Esophagus mucosa (tissue), 1 donor: ENCODE measurements at regions not wholly inside any gene's neighbourhood (a gene's known extent, or its start where the extent isn't known, plus 50 kb on each side); places are given as distances from the start of the nearest gene placed in this dataset.
"Not testable (repeated sequence)": the region's sequence is repeated elsewhere in the genome, so short reads cannot be mapped to it uniquely, and the experiment has no call there.

Source experiments
- ATAC-seq: fragments of 200-7000 bp; cut with Tn5 transposase; one replicate; pipeline ENCODE4 v1.9.1; 2020
- donor health status: DM: yes; HTN: yes; CAD: no.

DNA sequence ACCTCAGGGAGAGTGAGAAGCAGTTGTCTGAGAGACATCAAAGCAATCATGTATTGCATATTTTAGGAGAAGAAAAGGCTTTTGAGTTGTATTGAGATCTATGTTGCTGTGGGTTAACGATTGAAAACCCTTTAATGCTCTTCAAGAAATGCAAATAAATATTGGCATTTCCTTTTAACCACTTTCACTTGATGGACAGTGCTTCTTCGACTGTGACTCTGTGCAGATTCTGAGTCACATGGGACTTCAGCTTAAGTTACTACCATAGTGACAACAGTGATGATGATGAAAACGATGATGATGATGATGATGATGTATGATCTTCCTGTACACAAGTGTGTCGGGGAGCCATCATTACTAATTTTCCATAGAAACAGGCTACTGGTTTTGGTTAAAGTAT lies 181.8 kb downstream of the AKAIN1 start:
- no peak for ATAC-seq

DNA sequence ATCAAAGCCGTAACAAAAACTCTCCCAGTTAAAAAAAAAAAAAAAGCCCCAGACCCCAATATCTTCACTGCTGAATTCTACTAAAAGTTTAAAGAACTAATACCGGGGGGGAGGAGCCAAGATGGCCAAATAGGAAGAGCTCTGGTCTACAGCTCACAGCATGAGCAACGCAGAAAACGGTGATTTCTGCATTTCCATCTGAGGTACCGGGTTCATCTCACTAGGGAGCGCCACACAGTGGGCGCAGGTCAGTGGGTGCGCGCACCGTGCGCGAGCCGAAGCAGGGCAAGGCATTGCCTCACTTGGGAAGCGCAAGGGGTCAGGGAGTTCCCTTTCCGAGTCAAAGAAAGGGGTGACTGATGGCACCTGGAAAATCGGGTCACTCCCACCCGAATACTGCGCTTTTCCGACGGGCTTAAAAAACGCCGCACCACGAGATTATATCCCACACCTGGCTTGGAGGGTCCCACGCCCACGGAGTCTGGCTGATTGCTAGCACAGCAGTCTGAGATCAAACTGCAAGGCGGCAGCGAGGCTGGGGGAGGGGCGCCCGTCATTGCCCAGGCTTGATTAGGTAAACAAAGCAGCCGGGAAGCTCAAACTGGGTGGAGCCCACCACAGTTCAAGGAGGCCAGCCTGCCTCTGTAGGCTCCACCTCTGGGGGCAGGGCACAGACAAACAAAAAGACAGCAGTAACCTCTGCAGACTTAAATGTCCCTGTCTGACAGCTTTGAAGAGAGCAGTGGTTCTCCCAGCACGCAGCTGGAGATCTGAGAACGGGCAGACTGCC lies 192.8 kb downstream of the AKAIN1 start:
- ATAC-seq = not testable (repeated sequence)

DNA sequence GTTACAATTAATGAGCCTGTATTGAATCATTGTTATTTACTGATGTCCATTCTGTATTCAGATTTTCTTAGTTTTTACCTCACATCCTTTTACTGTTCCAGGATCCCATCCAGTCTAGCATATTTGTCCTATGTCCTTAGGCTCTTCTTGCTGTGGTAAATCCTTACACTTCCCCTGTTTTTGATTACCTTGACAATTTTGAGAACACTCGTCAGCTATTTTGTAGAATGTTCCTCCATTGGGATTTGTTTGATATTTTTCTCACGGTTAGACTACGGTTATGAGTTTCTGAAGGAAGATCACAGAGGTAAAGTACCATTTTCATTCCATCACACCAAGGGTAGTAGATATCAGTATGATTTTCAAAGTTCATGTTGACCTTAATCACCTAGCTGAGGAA lies 202.3 kb downstream of the AKAIN1 start:
- no peak for ATAC-seq

DNA sequence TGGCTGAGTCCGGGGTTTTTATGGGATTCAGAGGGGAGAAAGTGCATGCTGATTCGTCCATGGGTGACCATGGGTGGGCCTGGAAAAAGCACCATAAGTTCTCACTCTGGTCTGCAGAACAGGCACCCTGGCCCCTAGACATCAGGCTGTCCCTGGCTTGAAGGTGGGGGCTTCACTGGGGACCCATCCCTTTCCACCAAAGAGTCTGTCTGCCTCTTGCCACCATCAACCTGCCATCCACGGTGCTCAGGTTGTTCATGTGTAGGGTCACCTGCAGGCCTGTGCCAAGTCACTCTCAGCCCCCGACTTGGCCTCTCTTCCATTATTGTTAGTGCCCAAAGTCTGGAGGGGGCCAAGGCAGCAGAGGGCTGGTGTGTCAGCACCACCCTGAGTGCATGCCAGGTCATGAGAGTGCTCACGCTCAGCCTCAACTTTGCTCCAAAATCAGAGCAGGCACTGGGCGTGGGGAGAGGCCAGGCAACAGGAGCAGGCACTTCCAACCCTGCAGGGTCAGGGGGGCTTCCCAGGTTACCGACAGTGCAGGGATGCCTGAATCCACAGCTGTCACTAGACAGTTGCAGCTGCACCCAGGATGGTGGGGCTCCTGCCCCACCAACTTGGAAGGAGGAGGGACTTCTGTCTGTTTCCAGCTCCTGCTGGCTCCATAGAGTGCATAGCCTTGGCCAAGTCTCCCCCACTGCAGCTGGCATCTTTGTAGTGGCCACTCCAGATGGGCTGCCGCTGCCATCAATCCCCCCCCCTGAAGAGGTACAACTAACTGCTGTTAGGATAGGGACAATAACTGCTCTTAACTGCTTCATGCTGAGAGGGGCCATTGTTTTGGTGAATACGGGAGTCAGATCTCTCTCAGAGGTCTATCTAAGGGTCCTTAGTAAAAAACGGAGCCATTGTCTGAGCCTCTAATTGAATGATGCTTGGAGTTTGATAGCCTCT lies 209.3 kb downstream of the AKAIN1 start:
- no peak for ATAC-seq

DNA sequence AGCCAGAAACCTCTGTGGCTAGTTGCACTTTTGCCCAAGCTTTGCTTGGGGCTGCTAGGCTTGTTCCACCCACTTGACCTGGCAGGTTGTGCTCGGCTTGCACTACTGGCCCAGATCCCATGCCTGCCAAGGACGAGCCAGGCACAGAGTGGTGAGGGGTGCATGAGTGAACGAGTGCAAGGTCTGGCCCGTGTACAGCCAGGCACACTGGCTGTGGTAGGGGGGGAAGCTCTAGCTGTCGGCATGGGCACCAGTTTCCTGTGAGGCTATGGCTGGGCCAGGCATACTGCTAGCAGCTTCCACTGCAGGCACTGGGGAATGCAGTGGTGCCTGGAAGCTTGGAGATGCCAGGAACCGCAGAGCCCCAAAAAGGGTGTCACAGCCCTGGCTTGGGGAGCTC lies 210.4 kb downstream of the AKAIN1 start:
- ATAC-seq = no peak

DNA sequence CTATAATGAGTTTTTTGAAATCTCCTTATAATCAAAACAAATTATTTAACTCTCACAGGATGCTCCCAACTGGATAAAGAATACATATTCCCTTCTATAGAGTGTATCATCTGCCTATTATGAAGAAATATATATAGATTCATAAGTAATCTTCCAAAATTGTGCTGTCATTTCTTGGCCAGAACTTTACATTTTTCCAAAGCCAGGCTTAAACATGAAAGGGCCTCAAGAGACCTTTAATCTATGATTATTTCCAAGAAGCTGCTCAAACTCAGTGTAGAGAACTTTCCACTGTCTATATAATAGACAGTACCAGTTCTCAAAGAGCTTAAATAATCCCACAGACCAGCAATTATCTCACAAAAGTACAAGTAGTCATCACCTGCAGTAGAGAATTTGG lies 211.0 kb downstream of the AKAIN1 start:
- no peak for ATAC-seq

DNA sequence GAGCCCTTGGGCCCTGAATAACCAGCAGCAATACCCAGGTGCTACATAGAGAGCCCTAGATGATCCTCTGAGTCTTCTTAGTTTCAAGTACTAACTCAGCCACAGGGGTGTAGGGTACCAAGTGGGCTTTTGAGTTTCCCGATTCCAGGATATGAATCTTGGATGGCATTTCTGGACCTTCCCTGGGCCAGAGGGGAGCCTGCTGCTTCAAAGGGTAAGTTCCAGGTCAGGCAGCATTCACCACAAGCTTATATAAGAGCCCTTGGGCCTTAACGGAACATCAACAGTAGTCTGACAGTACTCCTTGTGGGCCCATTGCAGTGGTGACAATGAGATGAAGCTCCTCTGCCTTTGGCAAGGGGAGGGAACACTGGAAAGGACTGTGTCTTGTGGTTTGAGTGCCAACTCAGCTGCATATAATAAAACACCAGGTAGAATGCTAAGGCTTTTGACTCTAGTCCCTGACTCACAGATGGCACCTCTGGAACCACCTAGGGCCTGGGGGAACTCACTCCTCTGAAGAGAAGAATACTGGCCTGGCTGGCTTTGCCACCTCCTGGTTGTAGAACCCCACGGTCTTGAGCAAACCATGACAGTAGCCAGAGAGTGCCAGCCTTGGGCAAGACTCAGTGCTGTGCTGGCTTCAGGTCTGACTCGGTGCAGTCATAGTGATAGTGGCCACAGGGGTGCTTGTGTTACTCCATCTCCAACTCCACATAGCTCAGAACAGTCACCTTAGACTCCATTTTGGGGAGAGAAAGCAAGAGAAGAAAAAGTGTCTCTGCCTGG lies 235.7 kb downstream of the AKAIN1 start:
- ATAC-seq = no peak

DNA sequence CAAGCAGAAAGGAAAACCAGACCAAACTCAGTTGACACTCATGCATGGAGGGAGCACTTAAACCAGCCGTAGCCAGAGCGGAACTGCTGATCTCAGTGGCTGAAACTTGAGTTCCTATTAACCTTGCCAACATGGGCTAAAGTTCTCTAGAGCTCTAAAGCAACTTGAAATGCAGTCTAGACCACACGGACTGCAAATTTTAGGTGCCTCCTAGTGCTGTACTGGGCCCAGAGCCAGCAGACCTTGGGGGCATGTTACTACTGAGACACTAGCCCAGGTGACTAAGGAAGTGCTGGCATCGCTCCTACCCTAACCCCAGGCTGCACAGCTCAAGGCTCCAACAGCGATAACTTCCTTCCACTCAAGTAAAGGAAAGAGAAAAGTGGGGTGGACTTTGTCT lies 236.5 kb downstream of the AKAIN1 start:
- ATAC-seq = peak; percentile 41

DNA sequence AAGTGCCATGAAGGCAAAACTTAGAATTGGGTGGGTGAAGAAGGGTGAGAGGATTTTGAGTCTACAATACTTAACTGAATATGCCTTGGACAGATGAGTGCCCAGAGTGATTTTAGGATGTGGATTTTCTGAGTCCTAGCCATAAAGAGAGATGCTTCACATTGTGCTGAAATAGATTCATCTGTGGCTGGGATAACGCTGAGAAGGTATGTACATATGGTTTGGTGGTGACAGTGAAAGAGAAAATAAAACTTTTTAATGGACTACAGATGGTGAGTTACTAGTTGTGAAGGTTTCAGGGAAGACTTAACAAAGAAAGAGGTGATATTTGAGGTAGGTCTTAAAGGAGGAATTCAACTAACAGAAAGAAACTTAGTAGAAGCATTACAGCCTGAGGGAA lies 265.8 kb downstream of the AKAIN1 start:
- ATAC-seq = no peak

DNA sequence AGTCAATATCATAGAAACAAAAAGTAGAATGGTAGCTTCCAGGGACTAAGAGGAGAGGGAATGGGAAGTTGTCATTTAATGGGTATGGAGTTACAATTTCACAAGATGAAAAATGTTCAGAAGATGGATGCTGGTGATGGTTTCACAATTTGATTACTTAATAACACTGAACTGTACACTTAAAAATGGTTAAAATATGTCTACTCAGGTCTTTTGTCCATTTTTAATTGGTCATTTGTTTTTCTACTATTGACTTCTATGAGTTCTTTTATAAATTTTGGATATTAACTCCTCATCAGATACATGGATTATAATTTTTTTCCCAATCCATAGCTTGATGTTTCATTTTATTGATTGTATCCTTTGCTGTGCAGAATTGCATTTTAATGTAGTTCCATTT lies 275.5 kb downstream of the AKAIN1 start:
- no peak for ATAC-seq

DNA sequence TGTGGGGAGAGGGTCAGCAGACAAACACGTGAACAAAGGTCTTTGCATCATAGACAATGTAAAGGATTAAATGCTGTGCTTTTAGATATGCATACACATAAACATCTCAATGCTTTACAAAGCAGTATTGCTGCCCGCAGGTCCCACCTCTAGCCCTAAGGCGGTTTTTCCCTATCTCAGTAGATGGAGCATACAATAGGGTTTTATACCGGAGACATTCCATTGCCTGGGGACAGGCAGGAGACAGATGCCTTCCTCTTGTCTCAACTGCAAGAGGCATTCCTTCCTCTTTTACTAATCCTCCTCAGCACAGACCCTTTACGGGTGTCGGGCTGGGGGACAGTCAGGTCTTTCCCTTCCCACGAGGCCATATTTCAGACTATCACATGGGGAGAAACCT lies 279.5 kb downstream of the AKAIN1 start:
- ATAC-seq = not testable (repeated sequence)

DNA sequence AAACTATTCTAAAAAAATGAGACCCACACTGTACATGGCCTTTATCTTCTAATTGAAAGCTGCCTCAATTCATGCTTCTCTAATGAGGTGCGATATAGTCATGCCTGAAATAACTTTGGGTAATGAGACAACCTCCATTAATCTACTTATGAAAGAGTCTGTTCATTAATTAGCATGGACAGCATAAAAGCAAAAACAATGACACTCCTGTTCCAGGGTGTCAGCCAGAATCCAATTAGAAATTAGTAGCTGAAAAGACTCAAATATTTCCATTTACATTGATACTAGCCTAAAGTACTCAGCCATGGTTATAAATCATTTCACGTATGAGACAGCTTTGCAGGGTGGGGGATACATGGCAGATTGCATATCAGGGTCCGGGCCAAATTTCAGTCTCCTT lies 288.7 kb downstream of the AKAIN1 start:
- ATAC-seq = no peak

DNA sequence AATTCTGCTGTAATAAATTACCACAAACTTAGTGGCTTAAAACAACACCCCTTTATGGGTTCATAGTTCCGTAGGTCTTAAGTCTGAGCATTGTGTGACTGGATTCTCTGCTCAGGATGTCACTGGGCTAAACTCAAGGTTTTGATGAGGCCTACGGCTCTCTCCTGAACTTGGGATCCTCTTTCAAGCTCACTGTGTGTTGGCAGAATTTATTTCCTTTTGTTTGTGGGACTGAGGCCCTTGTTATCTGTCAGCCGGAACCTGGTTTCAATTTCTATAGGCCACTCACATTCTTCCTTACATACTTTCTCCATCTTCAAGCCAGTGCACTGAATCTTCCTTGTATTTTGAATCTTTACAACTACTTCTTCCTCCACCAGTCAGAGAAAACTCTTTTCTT lies 290.2 kb downstream of the AKAIN1 start:
- no peak for ATAC-seq

DNA sequence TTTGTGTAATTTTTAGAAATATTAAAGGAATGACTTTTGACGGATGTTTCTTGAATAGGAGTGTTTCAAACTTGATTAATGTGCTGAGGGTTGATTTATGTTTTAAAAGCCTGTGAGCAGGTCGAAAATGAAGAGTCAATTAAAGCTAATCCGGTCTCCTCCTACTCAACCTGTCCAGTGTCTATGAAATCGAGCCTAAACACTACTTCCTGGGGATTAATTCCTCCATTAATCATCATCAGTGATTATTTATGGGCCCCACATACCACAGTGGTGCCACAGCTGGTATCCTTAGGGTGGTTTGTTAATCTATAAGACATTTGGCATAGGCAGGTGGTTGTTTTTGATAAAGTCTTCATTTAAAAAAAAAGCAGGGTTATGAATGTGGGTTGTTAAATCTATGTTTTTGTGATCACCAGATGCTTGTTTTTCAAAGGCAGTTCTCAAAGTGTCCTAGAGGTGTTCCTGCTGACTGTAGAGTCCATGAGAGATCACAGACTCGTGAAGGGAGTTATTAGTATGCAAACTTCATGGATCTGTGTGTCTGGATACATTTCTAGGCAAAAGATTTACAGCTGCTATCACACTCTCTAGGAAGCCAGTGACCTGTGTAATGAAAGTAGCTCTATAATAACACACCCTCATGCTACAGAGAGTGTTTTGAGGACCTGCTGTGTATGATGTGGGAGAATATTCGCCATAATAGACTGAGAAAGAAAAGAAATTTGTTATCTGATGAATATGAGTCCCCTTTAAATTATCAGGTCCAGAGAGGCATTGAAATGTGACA lies 308.6 kb downstream of the AKAIN1 start:
- ATAC-seq = no peak

DNA sequence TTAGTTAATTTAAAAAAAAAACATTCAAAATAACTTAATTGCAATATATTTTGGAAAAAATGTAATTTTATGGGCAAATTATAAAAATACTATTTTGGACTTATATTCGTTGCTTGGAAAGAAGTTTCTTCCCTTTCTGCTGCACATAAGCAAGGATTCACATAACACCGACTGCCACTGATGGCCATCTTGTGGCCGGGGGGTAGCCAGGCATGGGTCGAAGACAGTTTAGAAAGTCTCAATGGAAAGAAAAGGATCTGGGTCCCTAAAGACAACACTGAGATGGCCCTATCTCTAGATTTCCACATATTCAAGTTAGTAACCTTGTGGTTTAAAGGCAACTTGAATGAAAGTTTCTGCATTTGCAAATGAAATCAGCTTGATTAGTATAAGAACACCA lies 318.6 kb downstream of the AKAIN1 start:
- ATAC-seq = no peak

DNA sequence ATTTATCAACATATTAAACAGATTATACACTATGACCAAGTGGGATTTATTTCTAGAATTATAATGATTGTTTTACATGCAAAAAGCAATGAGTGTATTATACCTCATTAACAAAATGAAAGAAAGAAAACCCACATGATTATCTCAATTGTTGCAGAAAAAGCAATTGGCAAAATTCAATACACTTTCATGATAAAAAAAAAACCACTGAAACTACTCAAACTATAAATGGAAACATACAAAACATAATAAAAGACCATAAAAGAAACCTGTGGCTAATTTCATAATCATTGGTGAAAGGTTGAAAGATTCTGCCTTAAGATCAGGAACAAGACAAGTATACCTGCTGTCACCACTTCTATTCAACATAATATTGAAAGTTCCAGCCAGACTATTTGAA lies 325.9 kb downstream of the AKAIN1 start:
- ATAC-seq = no peak

DNA sequence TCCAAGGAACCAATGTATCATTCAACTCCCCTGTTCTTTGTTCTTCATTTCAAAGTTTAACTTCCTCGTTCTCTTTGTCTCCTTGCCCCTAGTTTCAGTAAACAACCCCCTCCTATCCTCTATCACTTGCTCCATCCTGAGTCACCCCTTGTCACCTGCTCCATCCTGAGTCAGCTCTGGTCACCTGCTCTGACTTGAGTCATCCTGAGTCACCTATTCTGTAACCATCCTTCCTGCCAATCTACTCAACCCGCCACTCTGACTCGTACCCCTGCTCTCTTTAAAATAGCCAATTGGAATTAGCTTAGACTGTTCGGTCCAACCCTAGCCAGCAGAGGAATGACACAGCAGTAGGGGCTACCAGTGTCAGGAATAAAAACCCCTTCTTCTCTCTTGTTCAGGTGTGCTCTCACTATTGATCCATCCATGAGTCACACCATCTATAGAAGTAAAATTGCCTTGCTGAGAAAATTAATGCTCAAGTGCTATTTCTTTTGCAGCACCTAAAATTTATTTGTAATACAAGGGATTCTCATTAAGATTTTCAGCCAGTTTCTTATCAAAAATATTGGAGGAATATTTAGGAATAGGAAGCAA lies 326.8 kb downstream of the AKAIN1 start:
- ATAC-seq = no peak

DNA sequence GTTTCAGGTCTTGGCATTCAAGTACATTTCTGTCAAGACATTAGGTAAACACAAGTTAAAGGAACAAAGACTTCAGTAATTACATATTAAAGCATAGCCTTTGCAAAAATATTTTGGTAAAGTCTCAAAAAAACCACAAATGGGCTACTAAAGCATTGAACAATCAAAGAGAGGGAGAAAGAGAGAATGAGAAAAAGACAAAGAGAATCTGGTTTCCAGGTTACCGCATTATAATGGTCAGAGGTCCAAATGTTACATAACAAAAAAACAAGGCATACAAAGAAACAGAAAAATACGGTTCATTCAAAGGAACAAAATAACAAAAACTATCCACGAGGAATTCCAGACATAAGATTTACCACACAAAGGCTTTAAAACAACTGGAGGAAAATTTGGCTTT lies 327.9 kb downstream of the AKAIN1 start:
- ATAC-seq = no peak

DNA sequence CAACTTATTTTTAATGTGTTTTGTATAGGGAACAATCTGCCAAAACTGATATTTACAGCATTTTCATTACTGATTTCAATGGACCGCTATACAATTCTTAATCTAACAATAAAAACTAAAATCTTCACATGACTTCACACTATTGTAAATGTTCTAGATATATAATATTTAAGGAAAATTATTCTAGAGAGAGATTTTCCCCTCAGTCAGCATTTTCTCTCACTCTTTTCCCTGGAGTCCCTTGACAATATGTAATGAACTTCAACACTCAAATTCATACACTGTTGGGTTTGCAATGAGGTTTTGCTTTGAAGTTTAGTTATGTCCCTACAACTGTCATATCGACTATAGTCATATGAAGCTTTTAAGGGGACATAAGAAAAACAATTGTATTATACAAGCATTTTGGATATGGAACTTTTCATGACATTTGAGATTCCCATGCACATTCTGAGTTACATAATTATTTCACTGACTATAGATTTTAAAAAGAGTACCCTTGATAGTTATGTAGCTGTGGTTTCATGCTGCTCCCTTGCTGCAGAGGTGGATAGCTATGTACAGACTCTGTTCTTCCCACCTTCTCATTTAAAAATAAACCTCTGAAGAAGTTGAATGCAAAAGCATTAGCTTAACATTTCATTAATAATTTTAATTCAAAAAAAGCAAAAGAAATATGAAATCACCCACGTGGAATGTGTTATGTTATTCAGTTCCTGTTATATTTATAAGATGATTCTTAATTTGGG lies 338.5 kb downstream of the AKAIN1 start:
- ATAC-seq = no peak

DNA sequence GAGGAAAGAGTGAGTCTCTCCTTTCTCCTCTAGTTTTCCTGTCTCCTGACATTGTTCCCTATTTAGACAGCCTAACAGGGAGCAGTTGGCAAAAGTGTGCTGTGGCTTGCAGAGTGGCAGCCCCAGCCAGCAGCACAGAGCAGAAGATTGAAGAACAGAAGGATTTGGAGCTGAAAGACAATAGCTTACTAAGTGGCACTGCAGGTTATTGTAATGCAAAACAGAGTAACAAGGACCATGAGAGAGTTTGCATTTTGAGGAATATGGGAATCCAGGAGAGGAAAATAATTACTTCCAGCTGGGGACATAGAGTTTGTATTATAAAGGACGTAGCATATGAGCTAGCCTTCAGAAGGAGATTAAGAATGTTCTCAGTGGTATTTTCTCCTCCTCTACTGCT lies 342.4 kb downstream of the AKAIN1 start:
- ATAC-seq = no peak
